Ovary (tissue), 7 donors: ENCODE measurements at regions not wholly inside any gene's neighbourhood (a gene's known extent, or its start where the extent isn't known, plus 50 kb on each side); places are given as distances from the start of the nearest gene placed in this dataset.

Source experiments
- DNase-seq, 5 donors: peaks; one replicate each; pipeline ENCODE4 v3.0.0-alpha.2; 2019 to 2020
- H3K27ac ChIP-seq, 2 donors: fragments of 200-600 bp; one replicate each; pipeline versions ENCODE4 v1.5.1 to v1.8.0; 2019 to 2022
- H3K27me3 ChIP-seq: fragments of 200-600 bp; one replicate; pipeline ENCODE4 v1.8.0; 2022
- H3K36me3 ChIP-seq: fragments of 200-600 bp; sonication (generic); one replicate; pipeline ENCODE4 v1.5.1; 2019
- H3K4me1 ChIP-seq: one replicate; pipeline ENCODE4 v1.8.1; 2013; ENCODE audit warnings: mild to moderate bottlenecking, moderate library complexity; ENCODE audit not compliant: insufficient read depth
- H3K4me3 ChIP-seq: fragments of 200-600 bp; sonication (generic); one replicate; pipeline ENCODE4 v1.5.1; 2017
- H3K9me3 ChIP-seq, 2 donors: fragments of 200-600 bp in 1 of 2; sonication (generic) in 1 of 2; one replicate each; pipeline versions ENCODE4 v1.5.1 to v1.8.1; 2013 to 2019; ENCODE audit warnings: mild to moderate bottlenecking in 1 of 2, moderate library complexity in 1 of 2
- CTCF ChIP-seq, 3 donors: fragments of 450-650 bp in 2 of 3; fragments of 200-600 bp in 1 of 3; IDR thresholded peaks; one replicate each; pipeline versions ENCODE4 v1.5.1 to v1.8.0; 2016 to 2022; ENCODE audit warnings: antibody characterized with exemption in 3 of 3, mild to moderate bottlenecking in 1 of 3
- EP300 ChIP-seq: sonication (generic); formaldehyde crosslinking; IDR thresholded peaks from one replicate; pipeline ENCODE4 v1.6.1; 2017; ENCODE audit warnings: antibody characterized with exemption
- POLR2A ChIP-seq: fragments of 450-650 bp; IDR thresholded peaks from one replicate; pipeline ENCODE4 v1.6.1; 2017; ENCODE audit warnings: antibody characterized with exemption, mild to moderate bottlenecking, moderate library complexity
- WGBS, 3 donors: extraction: QIAGEN DNeasy Blood & Tissue Kit in 1 of 3; methylation state at CpG; one replicate each; pipeline versions ENCODE4 v1.1.5 to v1.1.7; 2013 to 2017; 5-methylcytosine and 5-hydroxymethylcytosine counted together
- intact Hi-C, 4 donors: fragments of 100-400 bp; cut with DNase I; formaldehyde crosslinking; loops; one replicate each; pipeline versions ENCODE4 v1.11.0 to v1.15.1; 2022 to 2023
- donor health status: DM: no; HTN: no; CAD: no; lungs with moderate emphysema.
- donor health status: DM: no; HTN: no; CAD: no.
- donor health status: Bipolar disorder and iron deficiency.
- donor health status: DM: no; HTN: no; CAD: no.
- donor health status: DM: yes; HTN: yes; CAD: no.

GRCh38 chr2:239756031-239756789 lies 268.9 kb downstream of the NDUFA10 start:
- 45 to 49% (median 47%) methylated on average over 10 of the region's 10 CpGs for whole genome bisulfite sequencing, 3 donors
- intact Hi-C loops, result no loop called here
- H3K4me3 ChIP-seq, result no peak overlapping the region

GRCh38 chr2:239753401-239753837 lies 271.7 kb downstream of the NDUFA10 start:
- no peak for TF ChIP-seq CTCF (IDR thresholded peaks at IDR 0.05)
- no peak for TF ChIP-seq EP300
- no peak for TF ChIP-seq POLR2A
- Histone ChIP-seq H3K4me1 (peaks cover 20% of the 10 kb centered on the region), H3K9me3 (no peaks in the 10 kb centered on the region), H3K4me3 (no peak overlapping the region), H3K27me3 (no peaks in the 10 kb centered on the region), H3K36me3 (no peaks in the 10 kb centered on the region), H3K27ac (no peak overlapping the region)
- intact Hi-C loops, result no loop called here
- WGBS, 3 donors, result 84 to 88% (median 84%) methylated on average over 14 of the region's 14 CpGs
- no peak for DNase-seq

More at GRCh38 chr2:239756031-239756789, 268.9 kb downstream of the NDUFA10 start:
- Histone ChIP-seq H3K27ac (no peak overlapping the region), H3K36me3 (no peaks in the 10 kb centered on the region), H3K9me3 (no peaks in the 10 kb centered on the region), H3K4me1 (peaks cover 20% of the 10 kb centered on the region), H3K27me3 (no peaks in the 10 kb centered on the region)
- TF ChIP-seq CTCF (IDR thresholded peaks at IDR 0.05), result no peak
- no peak for TF ChIP-seq POLR2A
- no peak for TF ChIP-seq EP300
- DNase-seq, result no peak

- Histone ChIP-seq H3K4me3 (no peak overlapping the region), H3K27me3 (no peaks in the 10 kb centered on the region), H3K27ac (no peak overlapping the region), H3K36me3 (no peaks in the 10 kb centered on the region), H3K9me3 (no peaks in the 10 kb centered on the region), H3K4me1 (peaks cover 20% of the 10 kb centered on the region)
- intact Hi-C loops, result no loop called here
- no peak for TF ChIP-seq CTCF (IDR thresholded peaks at IDR 0.05)
- 81 to 91% (median 84%) methylated on average over 13 of the region's 13 CpGs for WGBS, 3 donors
- no peak for DNase-seq
Measured at GRCh38 chr2:239752951-239753350, 272.2 kb downstream of the NDUFA10 start.

- H3K4me3 ChIP-seq, result no peak overlapping the region
- 14 to 21% (median 17%) methylated on average over 23 to 24 of the region's 24 CpGs for WGBS, 3 donors
- peak in 1 of 5 donors; percentile 54 for DNase-seq
- no peaks in the 10 kb centered on the region for H3K9me3 ChIP-seq
- no peaks in the 10 kb centered on the region for H3K36me3 ChIP-seq
- no peak overlapping the region for H3K27ac ChIP-seq
- TF ChIP-seq POLR2A (no peak), CTCF (IDR thresholded peaks at IDR 0.05) (no peak), EP300 (no peak)
- peaks cover 16% of the 10 kb centered on the region for H3K4me1 ChIP-seq
- no peaks in the 10 kb centered on the region for H3K27me3 ChIP-seq
- intact Hi-C loops, result no loop called here
Measured at GRCh38 chr2:239751679-239752355, 273.3 kb downstream of the NDUFA10 start.
